ENCODE measurements at regions not wholly inside any gene's neighbourhood (a gene's known extent, or its start where the extent isn't known, plus 50 kb on each side); places are given as distances from the start of the nearest gene placed in this dataset.

DNA sequence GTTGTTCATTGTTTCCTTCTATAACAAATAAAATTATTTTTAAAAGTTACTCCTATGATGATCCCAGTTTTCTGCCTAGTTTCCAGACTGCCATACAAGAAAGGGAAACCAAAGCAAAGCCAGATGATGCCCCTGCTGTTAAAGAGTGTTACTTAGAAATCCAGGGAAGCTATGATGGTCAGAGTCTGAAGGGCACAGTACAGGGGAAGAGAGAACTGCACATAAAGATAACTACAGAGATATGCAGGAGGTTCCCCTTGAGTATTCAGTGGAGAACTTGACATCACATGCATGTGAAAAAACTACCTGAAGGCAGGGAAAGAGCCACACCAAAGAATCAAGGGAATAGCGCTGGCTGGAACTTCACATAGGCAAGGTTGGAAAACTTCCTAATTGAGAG lies 494.2 kb upstream of the FSTL5 start:
- TF ChIP-seq CTCF (IDR thresholded peaks at IDR 0.05) = no peak
- TF ChIP-seq POLR2A (IDR thresholded peaks at IDR 0.05) = no peak

Data from uterus (tissue), 2 donors.